HCT116 (cell line): ENCODE measurements at regions not wholly inside any gene's neighbourhood (a gene's known extent, or its start where the extent isn't known, plus 50 kb on each side); places are given as distances from the start of the nearest gene placed in this dataset.

ENCODE experiments used
- JUND ChIP-seq: IDR thresholded peaks from 2 replicates; pipeline ENCODE4 v1.6.1; 2012
- POLR2A ChIP-seq: IDR thresholded peaks from 2 replicates; pipeline ENCODE4 v1.7.0; 2011; ENCODE audit warnings: borderline replicate concordance; ENCODE audit not compliant: insufficient read depth, insufficient read length; ENCODE audit errors: extremely low read depth
- POLR2AphosphoS5 ChIP-seq: IDR thresholded peaks from 2 replicates; pipeline ENCODE4 v1.6.1; 2011; ENCODE audit warnings: mild to moderate bottlenecking, low read depth, low read length, moderate library complexity
- RAD21 ChIP-seq: IDR thresholded peaks from 2 replicates; pipeline ENCODE4 v1.6.1; 2012; ENCODE audit warnings: low read depth, mild to moderate bottlenecking
- TF ChIP-seq, protein P1 (sequence below): IDR thresholded peaks from 2 replicates; pipeline ENCODE4 v1.6.1; 2012
- TF ChIP-seq, protein P2 (sequence below), 3 experiments: fragments of 200-600 bp in 1 of 3; sonication (generic) in 1 of 3; IDR thresholded peaks in 2 of 3; conservative IDR thresholded peaks in 1 of 3; 2 replicates each; pipeline ENCODE4 v1.5.1; 2012 to 2017; ENCODE audit warnings: low read depth in 2 of 3, low read length in 2 of 3, antibody characterized with exemption in 1 of 3, borderline replicate concordance in 1 of 3, control low read depth in 1 of 3, mild to moderate bottlenecking in 1 of 3, mixed read lengths in 1 of 3, mixed run types in 1 of 3, moderate library complexity in 1 of 3; ENCODE audit not compliant: insufficient read depth in 1 of 3

DNA sequence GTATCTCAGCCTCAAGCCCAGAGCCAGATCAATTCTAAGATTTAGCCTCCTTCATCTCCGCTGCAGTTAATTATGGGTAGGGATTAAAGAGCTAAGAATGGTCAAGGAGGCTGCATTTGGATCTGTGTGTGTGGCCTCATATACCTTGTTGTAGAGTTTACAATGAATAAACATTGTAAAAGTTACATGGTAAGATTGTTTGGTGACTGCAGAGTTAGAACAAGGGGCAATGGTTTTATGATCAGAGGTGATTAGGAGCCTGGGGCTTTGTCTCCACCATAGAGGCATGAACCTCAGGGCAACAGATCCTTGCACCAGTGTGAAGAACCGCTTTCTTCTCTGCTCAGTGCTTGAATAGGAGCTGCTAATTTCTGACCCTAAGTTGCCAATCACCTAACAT, 77.0 kb upstream of the MARK1 start:
- no peak for TF ChIP-seq POLR2AphosphoS5
- no peak for TF ChIP-seq RAD21
- no peak for TF ChIP-seq POLR2A
- TF ChIP-seq, protein P1, sequence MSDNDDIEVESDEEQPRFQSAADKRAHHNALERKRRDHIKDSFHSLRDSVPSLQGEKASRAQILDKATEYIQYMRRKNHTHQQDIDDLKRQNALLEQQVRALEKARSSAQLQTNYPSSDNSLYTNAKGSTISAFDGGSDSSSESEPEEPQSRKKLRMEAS: no peak
- TF ChIP-seq, protein P2, sequence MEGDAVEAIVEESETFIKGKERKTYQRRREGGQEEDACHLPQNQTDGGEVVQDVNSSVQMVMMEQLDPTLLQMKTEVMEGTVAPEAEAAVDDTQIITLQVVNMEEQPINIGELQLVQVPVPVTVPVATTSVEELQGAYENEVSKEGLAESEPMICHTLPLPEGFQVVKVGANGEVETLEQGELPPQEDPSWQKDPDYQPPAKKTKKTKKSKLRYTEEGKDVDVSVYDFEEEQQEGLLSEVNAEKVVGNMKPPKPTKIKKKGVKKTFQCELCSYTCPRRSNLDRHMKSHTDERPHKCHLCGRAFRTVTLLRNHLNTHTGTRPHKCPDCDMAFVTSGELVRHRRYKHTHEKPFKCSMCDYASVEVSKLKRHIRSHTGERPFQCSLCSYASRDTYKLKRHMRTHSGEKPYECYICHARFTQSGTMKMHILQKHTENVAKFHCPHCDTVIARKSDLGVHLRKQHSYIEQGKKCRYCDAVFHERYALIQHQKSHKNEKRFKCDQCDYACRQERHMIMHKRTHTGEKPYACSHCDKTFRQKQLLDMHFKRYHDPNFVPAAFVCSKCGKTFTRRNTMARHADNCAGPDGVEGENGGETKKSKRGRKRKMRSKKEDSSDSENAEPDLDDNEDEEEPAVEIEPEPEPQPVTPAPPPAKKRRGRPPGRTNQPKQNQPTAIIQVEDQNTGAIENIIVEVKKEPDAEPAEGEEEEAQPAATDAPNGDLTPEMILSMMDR (IDR thresholded peaks at IDR 0.05 in 2 of 3, conservative IDR thresholded peaks at IDR 0.05 in 1 of 3; ENCODE audit: borderline replicate concordance in 1 of 3, insufficient read depth in 1 of 3, low read depth in 2 of 3, low read length in 2 of 3): no peak
- TF ChIP-seq JUND: no peak
